ENCODE measurements at regions not wholly inside any gene's neighbourhood (a gene's known extent, or its start where the extent isn't known, plus 50 kb on each side); places are given as distances from the start of the nearest gene placed in this dataset.
A peak's percentile ranks its signal among the peaks of the same experiment; 100 is the strongest.

DNA sequence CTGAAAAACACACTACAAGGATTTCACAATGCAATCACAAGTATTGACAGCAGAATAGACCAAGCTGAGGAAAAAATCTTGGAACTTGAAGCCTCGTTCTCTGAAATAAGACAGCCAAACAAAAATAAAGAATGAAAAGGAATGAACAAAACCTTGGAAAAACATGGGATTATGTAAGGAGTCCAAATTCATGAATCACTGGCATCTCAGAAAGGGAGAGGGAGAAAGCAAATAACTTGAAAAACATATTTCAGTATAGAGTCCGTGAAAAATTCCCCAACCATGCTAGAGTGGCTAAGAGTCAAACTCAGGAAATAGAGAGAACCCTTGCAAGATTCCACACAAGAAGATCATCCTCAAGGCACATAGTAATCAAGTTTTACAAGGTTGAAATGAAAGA lies 178.5 kb upstream of the CTSO start:
- TF ChIP-seq, protein P1, sequence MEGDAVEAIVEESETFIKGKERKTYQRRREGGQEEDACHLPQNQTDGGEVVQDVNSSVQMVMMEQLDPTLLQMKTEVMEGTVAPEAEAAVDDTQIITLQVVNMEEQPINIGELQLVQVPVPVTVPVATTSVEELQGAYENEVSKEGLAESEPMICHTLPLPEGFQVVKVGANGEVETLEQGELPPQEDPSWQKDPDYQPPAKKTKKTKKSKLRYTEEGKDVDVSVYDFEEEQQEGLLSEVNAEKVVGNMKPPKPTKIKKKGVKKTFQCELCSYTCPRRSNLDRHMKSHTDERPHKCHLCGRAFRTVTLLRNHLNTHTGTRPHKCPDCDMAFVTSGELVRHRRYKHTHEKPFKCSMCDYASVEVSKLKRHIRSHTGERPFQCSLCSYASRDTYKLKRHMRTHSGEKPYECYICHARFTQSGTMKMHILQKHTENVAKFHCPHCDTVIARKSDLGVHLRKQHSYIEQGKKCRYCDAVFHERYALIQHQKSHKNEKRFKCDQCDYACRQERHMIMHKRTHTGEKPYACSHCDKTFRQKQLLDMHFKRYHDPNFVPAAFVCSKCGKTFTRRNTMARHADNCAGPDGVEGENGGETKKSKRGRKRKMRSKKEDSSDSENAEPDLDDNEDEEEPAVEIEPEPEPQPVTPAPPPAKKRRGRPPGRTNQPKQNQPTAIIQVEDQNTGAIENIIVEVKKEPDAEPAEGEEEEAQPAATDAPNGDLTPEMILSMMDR (conservative IDR thresholded peaks at IDR 0.05; ENCODE audit: control insufficient read depth, insufficient read depth, low read depth, low read length) = no peak
- H3K4me3 ChIP-seq (ENCODE audit: control insufficient read depth, low read depth, low read length) = no peak overlapping the region
- no peak for DNase-seq (ENCODE audit: low read depth)

DNA sequence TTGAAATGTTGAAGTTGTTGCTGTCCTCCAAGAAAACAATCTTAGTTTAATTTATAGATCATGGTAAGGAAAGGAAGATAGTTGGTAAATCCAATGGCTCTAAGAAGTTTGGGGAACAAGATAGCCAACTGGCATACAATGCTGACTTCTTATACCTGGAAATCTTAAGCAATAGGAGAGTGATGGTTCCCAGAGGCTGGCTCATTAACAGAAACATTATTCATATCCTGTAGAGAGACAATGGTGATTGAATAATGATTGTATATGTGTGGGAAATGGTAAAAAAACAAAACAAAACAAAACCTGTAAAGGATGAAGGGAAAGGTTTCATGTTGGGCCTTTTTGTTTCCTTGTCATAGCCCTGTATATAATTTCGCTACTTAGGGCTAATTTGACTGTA lies 174.9 kb upstream of the CTSO start:
- DNase-seq (ENCODE audit: low read depth) = no peak
- H3K4me3 ChIP-seq (ENCODE audit: control insufficient read depth, low read depth, low read length) = no peak overlapping the region
- TF ChIP-seq, protein P1 (conservative IDR thresholded peaks at IDR 0.05; ENCODE audit: control insufficient read depth, insufficient read depth, low read depth, low read length) = no peak

DNA sequence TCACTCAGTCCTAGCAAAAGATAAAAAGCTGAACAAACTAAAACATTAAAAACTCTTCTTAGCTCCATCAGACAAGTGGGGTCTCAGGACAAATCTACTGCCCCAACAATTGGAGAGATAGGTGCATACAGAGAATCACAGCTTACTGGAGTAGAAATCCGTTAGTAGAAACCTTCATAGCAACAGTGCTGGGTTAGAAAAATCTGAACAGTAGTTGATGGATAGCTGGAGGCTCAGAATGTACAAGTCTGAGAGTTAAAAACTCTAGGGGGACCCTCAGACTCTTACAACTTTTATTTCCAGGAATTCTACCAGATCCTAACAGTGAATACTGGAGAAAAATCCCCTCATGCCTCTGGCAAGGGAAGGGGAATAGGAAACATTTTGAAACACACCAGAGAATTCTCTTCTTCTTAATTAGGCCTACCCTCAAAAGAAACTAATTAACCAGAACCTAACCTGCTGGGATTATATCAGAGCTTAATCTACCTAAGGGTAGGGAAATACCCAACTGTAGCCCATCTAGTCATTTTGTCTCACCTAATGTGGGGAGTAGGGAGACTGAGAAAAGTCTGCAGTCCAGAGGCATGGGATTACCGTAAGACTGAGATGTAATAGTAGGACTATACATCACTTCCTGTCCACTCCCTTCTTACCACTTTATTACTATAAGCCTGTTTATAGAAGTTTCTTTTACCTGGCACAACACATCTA lies 165.0 kb upstream of the CTSO start:
- H3K4me3 ChIP-seq (ENCODE audit: control insufficient read depth, low read depth, low read length) = no peak overlapping the region
- TF ChIP-seq, protein P1 (conservative IDR thresholded peaks at IDR 0.05; ENCODE audit: control insufficient read depth, insufficient read depth, low read depth, low read length) = no peak
- no peak for DNase-seq (ENCODE audit: low read depth)

DNA sequence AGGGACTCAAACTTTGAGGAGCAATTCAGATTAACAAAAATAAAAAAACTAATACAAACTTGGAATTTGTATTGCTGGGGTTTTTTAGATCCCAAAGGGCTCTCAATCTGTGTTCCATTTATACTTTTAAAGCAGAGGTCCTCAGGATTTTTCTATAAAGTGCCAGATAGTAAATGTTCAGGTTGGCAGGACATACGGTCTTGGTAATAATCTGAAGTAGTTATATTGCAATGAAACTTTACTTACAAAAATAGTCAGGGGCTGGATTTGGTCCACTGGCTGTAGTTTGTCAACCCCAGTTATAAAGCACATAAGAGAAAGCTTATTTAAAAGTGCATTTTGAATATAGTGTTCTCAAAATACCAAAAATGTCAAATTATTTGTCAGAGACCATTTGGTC lies 164.1 kb upstream of the CTSO start:
- no peak overlapping the region for H3K4me3 ChIP-seq (ENCODE audit: control insufficient read depth, low read depth, low read length)
- TF ChIP-seq, protein P1 (conservative IDR thresholded peaks at IDR 0.05; ENCODE audit: control insufficient read depth, insufficient read depth, low read depth, low read length) = no peak
- DNase-seq (ENCODE audit: low read depth) = no peak

DNA sequence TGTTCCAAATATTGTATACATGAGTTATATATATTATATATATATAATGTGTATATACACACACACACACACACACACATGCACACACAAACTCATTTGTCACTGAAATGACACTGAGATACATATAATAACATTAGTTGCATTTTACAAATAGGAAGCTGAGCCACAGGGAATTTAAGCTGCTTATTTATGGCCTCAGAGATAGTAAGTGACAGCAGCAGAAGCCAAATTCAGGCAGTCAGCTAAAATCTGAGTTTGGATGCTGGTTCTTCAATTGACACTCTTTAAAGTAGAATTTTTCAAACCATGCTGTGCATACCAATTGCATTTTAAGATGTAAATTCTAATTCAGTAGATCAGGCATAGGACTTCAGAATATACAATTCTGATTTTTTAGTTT lies 163.3 kb upstream of the CTSO start:
- TF ChIP-seq, protein P1 (conservative IDR thresholded peaks at IDR 0.05; ENCODE audit: control insufficient read depth, insufficient read depth, low read depth, low read length) = no peak
- H3K4me3 ChIP-seq (ENCODE audit: control insufficient read depth, low read depth, low read length) = no peak overlapping the region
- no peak for DNase-seq (ENCODE audit: low read depth)

DNA sequence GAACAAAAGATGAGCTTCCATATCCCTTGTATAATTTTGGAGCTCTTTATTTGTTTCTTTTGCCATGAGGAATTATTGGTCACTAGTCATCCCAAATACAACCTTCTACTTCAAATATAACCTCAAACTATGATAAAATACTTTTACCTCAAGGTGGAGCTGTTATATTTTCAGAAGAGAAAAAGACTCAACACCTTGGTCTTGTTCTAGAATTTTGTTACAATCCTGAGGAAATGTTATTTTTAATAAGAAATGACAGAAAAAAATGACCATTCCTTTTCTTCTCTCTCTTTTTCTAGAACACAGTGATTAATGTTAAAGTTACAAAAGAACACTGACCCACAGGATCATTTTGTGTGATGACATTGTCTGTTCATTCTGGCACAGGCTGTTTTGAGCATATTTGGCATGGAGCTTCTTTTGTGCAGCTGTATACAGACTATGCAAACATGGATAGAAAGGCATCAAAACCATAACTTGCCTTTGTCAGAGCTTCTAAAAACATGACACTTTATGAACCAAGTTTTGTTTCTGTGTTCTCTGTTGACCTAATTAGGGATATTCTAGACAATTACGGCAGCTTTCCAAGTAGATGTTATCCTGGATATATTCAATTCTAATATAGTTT lies 159.6 kb upstream of the CTSO start:
- TF ChIP-seq, protein P1 (conservative IDR thresholded peaks at IDR 0.05; ENCODE audit: control insufficient read depth, insufficient read depth, low read depth, low read length) = peak; percentile 21
- DNase-seq (ENCODE audit: low read depth) = no peak
- no peak overlapping the region for H3K4me3 ChIP-seq (ENCODE audit: control insufficient read depth, low read depth, low read length)

Measured in fibroblast of mammary gland (primary cell).